Left lung (tissue), 4 donors: ENCODE measurements at regions not wholly inside any gene's neighbourhood (a gene's known extent, or its start where the extent isn't known, plus 50 kb on each side); places are given as distances from the start of the nearest gene placed in this dataset.
"Not testable (repeated sequence)": the region's sequence is repeated elsewhere in the genome, so short reads cannot be mapped to it uniquely, and the experiment has no call there.

Source experiments
- ATAC-seq: fragments of 200-7000 bp; cut with Tn5 transposase; one replicate; pipeline ENCODE4 v1.9.1; 2020; ENCODE audit warnings: moderate library complexity
- DNase-seq, 4 donors: peaks; one replicate each; pipeline ENCODE4 v3.0.0-alpha.2; 2013 to 2020
- H3K27ac ChIP-seq, 2 donors: fragments of 200-600 bp; sonication (generic) in 1 of 2; one replicate each; pipeline versions ENCODE4 v1.5.0 to v1.8.0; 2020 to 2021
- H3K27me3 ChIP-seq, 2 donors: fragments of 200-600 bp; sonication (generic) in 1 of 2; one replicate each; pipeline versions ENCODE4 v1.5.0 to v1.8.0; 2020 to 2021
- H3K36me3 ChIP-seq, 2 donors: fragments of 200-600 bp; sonication (generic) in 1 of 2; one replicate each; pipeline versions ENCODE4 v1.5.0 to v1.8.0; 2020 to 2021
- H3K4me1 ChIP-seq, 2 donors: fragments of 200-600 bp; one replicate each; pipeline ENCODE4 v1.8.0; 2021
- H3K4me3 ChIP-seq, 2 donors: fragments of 200-600 bp; sonication (generic) in 1 of 2; one replicate each; pipeline versions ENCODE4 v1.5.0 to v1.8.0; 2020 to 2021; ENCODE audit warnings: mild to moderate bottlenecking in 1 of 2
- H3K9me3 ChIP-seq, 2 donors: fragments of 200-600 bp; sonication (generic) in 1 of 2; one replicate each; pipeline versions ENCODE4 v1.5.0 to v1.8.0; 2020 to 2021
- intact Hi-C, 2 donors: fragments of 100-400 bp; cut with DNase I; formaldehyde crosslinking; loops; one replicate each; pipeline versions ENCODE4 v1.11.2 to v1.14.2; 2022
- TF ChIP-seq, protein P1 (sequence below), 2 donors: fragments of 200-600 bp; sonication (generic) in 1 of 2; IDR thresholded peaks; one replicate each; pipeline versions ENCODE4 v1.5.0 to v1.8.0; 2021; ENCODE audit warnings: antibody characterized with exemption in 2 of 2
- donor health status: DM: no; HTN: yes; CAD: no.
- donor health status: DM: no; HTN: no; CAD: no.

DNA sequence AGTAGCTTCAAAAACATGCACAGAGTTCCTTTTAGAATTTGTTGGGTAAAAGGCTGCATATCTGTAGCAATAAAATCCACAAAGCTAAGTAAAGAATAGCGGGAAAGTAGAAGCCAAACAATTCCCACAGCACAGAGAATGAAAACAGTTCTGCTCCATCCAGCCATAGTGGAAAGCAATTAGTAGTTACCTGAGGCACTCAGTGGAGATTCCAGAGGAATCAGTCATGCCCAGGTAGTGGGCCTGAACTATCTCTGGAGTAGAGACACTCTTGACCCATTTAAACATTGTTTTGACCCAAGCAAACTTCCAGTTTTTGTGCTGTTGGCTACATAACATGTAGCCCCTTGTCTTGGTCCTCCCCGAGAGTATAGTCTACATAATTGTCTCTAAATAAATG is 559.5 kb upstream of the PTCHD4 start:
- Histone ChIP-seq H3K9me3 (no peaks in the 10 kb centered on the region), H3K4me3 (no peak overlapping the region), H3K36me3 (no peaks in the 10 kb centered on the region), H3K27me3 (no peaks in the 10 kb centered on the region), H3K4me1 (no peaks in the 10 kb centered on the region), H3K27ac (no peak overlapping the region)
- DNase-seq = no peak
- ATAC-seq = no peak
- intact Hi-C loops = no loop called here
- TF ChIP-seq, protein P1, sequence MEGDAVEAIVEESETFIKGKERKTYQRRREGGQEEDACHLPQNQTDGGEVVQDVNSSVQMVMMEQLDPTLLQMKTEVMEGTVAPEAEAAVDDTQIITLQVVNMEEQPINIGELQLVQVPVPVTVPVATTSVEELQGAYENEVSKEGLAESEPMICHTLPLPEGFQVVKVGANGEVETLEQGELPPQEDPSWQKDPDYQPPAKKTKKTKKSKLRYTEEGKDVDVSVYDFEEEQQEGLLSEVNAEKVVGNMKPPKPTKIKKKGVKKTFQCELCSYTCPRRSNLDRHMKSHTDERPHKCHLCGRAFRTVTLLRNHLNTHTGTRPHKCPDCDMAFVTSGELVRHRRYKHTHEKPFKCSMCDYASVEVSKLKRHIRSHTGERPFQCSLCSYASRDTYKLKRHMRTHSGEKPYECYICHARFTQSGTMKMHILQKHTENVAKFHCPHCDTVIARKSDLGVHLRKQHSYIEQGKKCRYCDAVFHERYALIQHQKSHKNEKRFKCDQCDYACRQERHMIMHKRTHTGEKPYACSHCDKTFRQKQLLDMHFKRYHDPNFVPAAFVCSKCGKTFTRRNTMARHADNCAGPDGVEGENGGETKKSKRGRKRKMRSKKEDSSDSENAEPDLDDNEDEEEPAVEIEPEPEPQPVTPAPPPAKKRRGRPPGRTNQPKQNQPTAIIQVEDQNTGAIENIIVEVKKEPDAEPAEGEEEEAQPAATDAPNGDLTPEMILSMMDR (IDR thresholded peaks at IDR 0.05) = no peak

DNA sequence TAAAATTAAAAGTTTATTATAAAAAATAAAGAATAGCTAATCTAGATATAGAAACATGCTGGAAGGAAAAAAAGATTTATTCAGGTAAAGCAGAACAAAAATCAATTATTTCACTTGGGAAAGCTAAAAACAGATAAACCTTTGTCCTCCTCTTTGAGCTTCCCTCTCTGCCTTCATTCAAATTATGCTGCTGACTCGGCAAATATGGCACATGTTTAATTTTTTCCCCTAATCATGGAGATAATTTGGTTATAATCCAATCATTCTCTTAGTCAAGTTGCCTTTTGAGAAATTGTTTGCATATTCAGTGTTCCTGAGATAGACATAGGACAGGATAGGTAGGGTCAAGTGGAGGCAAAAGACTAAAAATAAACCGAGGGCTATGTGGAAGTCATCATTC is 556.8 kb upstream of the PTCHD4 start:
- Histone ChIP-seq H3K4me1 (no peaks in the 10 kb centered on the region), H3K9me3 (no peaks in the 10 kb centered on the region), H3K36me3 (no peaks in the 10 kb centered on the region), H3K4me3 (no peak overlapping the region), H3K27me3 (no peaks in the 10 kb centered on the region), H3K27ac (no peak overlapping the region)
- DNase-seq (no peak), ATAC-seq (no peak)
- TF ChIP-seq, protein P1 (IDR thresholded peaks at IDR 0.05) = no peak
- intact Hi-C loops = no loop called here

DNA sequence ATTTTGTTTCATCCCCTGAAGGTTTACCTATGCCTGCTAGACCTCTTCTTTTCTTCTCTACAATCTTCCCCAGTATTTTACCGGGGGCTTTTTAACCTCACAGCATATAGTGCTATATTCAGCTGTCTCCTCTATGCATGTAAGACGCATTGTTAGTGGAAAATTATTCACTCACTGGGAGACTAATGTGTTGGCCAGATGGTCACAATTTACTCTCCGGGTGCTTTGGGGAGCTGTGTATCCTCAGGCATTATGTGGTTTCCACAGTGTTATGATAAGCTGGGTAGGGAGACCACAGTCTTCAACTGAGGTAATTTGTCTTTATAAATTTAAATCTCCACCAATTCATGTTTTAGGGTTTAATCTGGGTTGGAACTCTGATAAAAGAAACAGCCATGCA is 553.8 kb upstream of the PTCHD4 start:
- ATAC-seq (no peak), DNase-seq (no peak)
- intact Hi-C loops = no loop called here
- Histone ChIP-seq H3K9me3 (no peaks in the 10 kb centered on the region), H3K27me3 (no peaks in the 10 kb centered on the region), H3K36me3 (no peaks in the 10 kb centered on the region), H3K4me3 (no peak overlapping the region), H3K4me1 (no peaks in the 10 kb centered on the region), H3K27ac (no peak overlapping the region)
- TF ChIP-seq, protein P1 (IDR thresholded peaks at IDR 0.05) = no peak

GRCh38 chr6:48658915-48659314 is 547.9 kb upstream of the PTCHD4 start:
- H3K9me3 ChIP-seq = no peaks in the 10 kb centered on the region
- no peak overlapping the region for H3K27ac ChIP-seq
- peak in 1 of 4 donors; percentile 3 for DNase-seq
- H3K27me3 ChIP-seq = no peaks in the 10 kb centered on the region
- intact Hi-C loops = no loop called here
- H3K36me3 ChIP-seq = no peaks in the 10 kb centered on the region
- TF ChIP-seq, protein P1 (IDR thresholded peaks at IDR 0.05) = no peak
- ATAC-seq = no peak
- no peaks in the 10 kb centered on the region for H3K4me1 ChIP-seq
- H3K4me3 ChIP-seq = no peak overlapping the region

DNA sequence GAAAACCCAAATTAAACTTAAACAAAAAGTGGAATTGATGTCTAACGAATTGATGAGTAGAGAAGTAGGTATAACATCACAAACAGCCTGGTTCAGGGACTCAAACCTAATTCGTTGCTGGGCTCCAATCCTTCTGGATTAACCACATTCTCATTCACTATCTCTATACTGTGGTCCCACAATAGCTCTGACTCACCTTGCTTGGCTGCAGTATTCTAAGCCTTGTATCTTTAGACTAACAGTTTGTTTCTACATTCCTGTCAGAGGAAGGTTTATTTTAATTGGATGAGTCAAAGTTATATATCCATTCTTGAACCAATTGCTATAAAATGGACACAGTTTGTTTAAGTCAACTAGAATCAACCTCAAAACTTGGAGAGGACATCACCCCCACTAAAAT is 530.5 kb upstream of the PTCHD4 start:
- DNase-seq (no peak), ATAC-seq (no peak)
- Histone ChIP-seq H3K9me3 (peaks cover 0 to 23% of the 10 kb centered on the region in 2 donors), H3K27ac (no peak overlapping the region), H3K4me3 (no peak overlapping the region), H3K4me1 (no peaks in the 10 kb centered on the region), H3K36me3 (no peaks in the 10 kb centered on the region), H3K27me3 (no peaks in the 10 kb centered on the region)
- intact Hi-C loops = no loop called here
- TF ChIP-seq, protein P1 (IDR thresholded peaks at IDR 0.05) = no peak

GRCh38 chr6:48638796-48639195 is 527.8 kb upstream of the PTCHD4 start:
- ATAC-seq, intact Hi-C loops: not testable (repeated sequence)
- H3K9me3 ChIP-seq = peaks cover 0 to 23% of the 10 kb centered on the region in 2 donors

More at GRCh38 chr6:48638796-48639195, 527.8 kb upstream of the PTCHD4 start:
- H3K27me3 ChIP-seq, H3K4me1 ChIP-seq, H3K4me3 ChIP-seq, H3K27ac ChIP-seq, H3K36me3 ChIP-seq, DNase-seq: not testable (repeated sequence)
